ENCODE measurements at regions not wholly inside any gene's neighbourhood (a gene's known extent, or its start where the extent isn't known, plus 50 kb on each side); places are given as distances from the start of the nearest gene placed in this dataset.

DNA sequence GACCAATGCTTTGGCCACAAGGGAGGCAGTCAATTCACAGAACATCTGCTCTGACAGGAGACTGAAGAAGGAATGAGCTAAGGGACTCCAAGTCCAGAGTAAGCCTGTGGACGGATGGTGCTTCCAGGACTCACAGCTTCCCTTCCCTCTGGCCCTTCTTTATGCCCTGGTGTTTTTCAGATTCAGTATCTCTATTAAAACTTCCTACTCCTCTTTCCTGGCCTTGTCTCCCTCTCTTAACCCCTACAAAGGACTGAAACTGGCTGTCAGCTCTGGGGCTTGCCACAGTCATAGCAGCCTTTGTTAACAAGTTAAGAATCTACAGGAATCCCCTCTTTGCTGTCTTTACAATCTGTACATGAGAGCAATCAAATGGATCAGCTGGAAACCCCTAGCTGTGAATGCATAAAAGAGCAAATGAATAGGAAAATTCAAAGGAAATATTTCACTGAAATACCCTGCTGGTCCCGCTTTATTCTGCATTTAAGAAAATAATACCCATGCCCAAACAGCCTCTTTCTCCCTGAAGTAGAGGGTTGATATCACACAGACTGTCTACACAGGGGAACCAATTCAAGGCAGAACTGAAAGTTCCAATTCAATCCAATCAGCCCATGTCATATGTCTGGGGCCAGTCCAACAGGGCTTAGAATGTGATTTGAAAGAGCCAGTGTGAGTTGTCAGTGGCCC, 192.3 kb downstream of the MZT1 start:
- no peak for TF ChIP-seq ZNF274 (IDR thresholded peaks at IDR 0.05; ENCODE audit: low read depth, low read length)
- TF ChIP-seq CTCF (IDR thresholded peaks at IDR 0.05 in 2 of 3, conservative IDR thresholded peaks at IDR 0.05 in 1 of 3; ENCODE audit: borderline replicate concordance in 1 of 3, insufficient read depth in 1 of 3, low read depth in 2 of 3, low read length in 2 of 3): no peak
- no peak for TF ChIP-seq POLR2A (IDR thresholded peaks at IDR 0.05; ENCODE audit: borderline replicate concordance, extremely low read depth, insufficient read depth, insufficient read length)
- TF ChIP-seq EZH2 (IDR thresholded peaks at IDR 0.05): no peak
- TF ChIP-seq CEBPB (IDR thresholded peaks at IDR 0.05; ENCODE audit: low read depth): no peak
- TF ChIP-seq ELF1 (IDR thresholded peaks at IDR 0.05; ENCODE audit: borderline replicate concordance, low read depth): no peak
- no peak for TF ChIP-seq SRF (IDR thresholded peaks at IDR 0.05; ENCODE audit: low read depth)
- no peak for TF ChIP-seq SP1 (IDR thresholded peaks at IDR 0.05; ENCODE audit: low read depth)
- no peak for TF ChIP-seq POLR2AphosphoS5 (IDR thresholded peaks at IDR 0.05; ENCODE audit: low read depth, low read length)
- no peak for TF ChIP-seq YY1 (IDR thresholded peaks at IDR 0.05; ENCODE audit: extremely low read depth, insufficient replicate concordance, low read depth, low read length)
- TF ChIP-seq RAD21 (IDR thresholded peaks at IDR 0.05; ENCODE audit: low read depth): no peak
- no peak for TF ChIP-seq REST (IDR thresholded peaks at IDR 0.05; ENCODE audit: low read depth)
